GM18858 (cell line): ENCODE measurements at regions not wholly inside any gene's neighbourhood (a gene's known extent, or its start where the extent isn't known, plus 50 kb on each side); places are given as distances from the start of the nearest gene placed in this dataset.

ENCODE experiments used
- ATAC-seq: cut with Tn5 transposase; IDR thresholded peaks from one replicate; pipeline ENCODE4 v1.9.1; 2021; ENCODE audit not compliant: unreplicated experiment

- ATAC-seq, result no peak
Observed at GRCh38 chr2:136482966-136483365, 282.4 kb upstream of the THSD7B start.

DNA sequence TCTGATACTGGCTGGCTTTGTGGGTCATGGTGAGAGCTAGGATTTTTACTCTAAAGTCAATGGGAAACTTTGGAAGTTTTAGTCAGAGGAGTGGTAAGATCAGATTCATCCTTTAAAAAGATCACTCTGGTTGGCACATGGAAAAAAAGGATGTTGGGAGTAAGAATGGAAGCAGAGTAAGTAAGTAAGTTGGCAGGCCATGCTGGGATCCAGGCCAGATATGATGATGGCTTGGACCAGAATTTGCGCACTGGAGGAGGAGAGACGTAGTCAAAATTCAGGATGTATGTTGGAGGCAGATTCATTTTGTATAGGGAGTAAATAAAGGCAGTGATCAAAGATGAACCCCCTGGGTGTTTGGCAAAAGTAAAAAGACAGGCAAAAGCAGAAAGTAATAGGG lies 283.3 kb upstream of the THSD7B start:
- no peak for ATAC-seq

- ATAC-seq, result no peak
Observed at GRCh38 chr2:136479696-136480095, 285.6 kb upstream of the THSD7B start.

DNA sequence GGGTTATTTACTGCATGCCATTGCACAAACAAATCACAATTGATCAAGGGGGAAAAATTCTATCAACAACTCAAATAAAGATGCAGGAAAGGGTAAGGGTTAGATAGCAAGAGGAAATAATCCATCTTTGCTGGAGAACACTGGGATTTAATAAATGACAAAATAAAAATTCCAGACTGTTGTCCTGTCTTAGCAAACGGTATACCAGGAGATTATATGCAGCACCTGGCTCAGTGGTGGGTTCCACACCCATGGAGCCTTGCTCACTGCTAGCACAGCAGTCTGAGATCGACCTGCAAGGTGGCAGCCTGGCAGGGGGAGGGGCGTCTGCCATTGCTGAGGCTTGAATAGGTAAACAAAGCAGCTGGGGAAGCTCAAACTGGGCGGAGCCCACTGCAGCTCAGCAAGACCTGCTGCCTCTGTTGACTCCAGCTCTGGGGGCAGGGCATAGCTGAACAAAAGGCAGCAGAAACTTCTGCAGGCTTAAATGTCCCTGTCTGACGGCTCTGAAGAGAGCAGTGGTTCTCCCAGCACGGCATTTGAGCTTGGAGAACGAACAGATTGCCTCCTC lies 296.5 kb upstream of the THSD7B start:
- ATAC-seq, result no peak

GRCh38 chr2:136452528-136452927 lies 312.8 kb upstream of the THSD7B start:
- ATAC-seq, result no peak

DNA sequence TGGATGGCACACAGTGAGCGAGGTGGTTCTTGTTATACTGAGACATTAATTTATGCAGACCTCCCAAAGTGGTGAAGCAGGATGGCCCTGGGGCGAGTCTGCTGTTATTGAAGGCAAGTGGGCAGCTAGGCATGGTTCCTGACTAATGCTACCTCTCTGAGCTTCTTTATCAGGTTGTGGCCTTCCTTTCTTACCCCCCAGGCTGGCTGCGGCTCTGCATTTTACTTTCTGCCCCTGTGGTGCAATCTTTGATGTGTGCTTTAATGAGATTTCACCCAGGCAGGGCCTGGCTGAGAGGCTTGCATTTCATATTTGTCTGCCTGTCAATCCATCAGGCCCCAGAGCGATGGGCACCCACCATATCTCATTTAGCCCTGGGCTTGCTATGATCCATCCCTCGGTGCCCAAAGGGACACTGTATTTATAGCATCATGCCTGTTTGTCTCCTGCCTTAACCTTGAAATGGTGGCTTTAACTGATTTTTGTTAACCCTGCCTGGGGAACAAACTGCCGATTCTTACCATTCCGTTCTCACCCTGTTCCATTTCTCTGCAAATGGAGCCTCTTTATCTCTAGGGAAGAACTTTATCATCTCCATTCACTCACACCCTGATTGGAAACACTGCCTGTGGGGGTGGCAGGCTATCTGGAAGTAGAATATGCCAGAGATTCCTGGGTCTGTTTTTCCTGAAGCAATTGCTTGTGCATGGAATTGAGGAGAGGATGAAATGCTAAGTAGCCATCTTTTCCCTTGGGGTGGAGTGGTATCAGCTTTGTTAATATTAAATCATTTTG lies 316.2 kb upstream of the THSD7B start:
- no peak for ATAC-seq

GRCh38 chr2:136448432-136448831 lies 316.9 kb upstream of the THSD7B start:
- no peak for ATAC-seq

- no peak for ATAC-seq
Observed at GRCh38 chr2:136444323-136444722, 321.0 kb upstream of the THSD7B start.

DNA sequence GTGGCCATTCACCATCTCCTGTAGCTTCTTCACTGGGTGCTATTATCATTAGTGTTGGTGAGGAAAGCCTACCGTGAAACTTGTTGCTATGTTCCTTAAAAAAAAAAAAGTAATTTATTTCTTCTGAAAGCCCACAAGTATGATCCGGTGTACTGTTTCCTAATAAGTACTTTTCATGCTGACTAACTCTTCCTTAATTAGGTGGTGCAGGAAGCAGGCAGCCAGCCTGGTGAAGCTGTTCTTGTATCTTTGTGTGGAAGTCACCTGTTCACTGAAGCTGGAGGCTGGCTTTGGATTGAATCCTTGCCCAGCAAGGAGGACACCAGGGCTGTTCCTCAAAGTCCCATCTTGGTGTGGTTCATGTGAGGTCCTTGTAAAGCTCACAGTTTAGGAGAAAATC lies 321.7 kb upstream of the THSD7B start:
- no peak for ATAC-seq

GRCh38 chr2:136441979-136442714 lies 323.2 kb upstream of the THSD7B start:
- no peak for ATAC-seq

- ATAC-seq, result no peak
Observed at GRCh38 chr2:136439064-136439676, 321.2 kb upstream of the CXCR4 start.

DNA sequence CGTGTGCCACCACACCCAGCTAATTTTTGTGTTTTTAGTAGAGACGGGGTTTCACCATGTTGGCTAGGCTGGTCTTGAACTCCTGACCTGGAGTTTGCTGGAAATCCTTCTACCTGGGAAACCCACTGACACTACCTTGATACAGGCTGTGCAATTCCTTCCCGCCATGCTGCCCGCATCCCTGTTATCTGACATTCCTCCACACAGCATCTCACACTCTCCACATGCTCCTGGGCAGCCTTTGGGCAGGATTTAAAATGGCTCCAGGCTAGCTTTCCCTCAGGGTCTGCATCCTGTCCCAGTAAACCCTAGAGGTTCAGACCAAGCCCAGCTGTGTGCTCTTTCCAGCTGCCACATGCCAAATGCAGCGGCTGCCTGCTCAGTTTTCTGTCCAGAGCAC lies 319.5 kb upstream of the CXCR4 start:
- no peak for ATAC-seq

GRCh38 chr2:136436936-136437335 lies 319.0 kb upstream of the CXCR4 start:
- no peak for ATAC-seq

GRCh38 chr2:136434251-136434715 lies 316.3 kb upstream of the CXCR4 start:
- ATAC-seq, result no peak

DNA sequence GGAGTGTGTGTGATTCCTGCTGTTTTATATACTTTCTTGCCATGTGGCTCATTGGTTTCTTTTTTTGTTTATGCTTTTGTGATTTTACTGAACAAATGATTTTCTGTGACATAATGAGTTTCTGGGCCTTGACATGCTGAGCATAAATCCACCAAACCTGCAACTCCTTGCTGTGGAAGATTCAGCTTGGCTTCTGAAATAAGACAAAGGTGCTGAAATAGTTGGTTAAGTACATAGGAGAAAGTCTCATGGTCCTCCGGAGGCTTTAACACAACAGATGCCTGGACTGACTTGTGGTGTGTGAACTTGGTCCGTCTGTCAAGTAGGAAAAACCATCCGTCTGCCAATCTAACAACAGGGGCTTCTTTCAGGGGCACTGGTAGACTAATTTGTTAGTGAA lies 315.3 kb upstream of the CXCR4 start:
- ATAC-seq, result no peak

DNA sequence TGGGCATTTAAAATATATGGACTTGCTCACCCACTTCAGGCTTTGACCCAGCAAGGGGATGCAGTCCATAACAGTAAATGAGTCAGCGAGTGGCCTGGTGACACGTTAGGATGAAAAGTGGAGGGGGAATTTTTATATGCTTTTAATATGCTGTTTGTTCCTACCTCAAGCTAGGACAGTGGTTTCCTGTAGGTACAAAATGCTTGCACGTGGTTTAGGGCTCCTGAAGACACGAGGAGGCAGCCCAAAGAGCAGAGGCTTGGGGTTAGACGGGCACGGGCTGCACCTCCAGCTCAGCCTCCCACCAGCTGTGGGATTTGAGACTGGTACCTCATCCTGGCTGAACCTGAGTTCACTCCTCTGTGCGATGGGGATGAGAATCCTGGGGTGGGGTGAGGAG lies 306.2 kb upstream of the CXCR4 start:
- no peak for ATAC-seq

DNA sequence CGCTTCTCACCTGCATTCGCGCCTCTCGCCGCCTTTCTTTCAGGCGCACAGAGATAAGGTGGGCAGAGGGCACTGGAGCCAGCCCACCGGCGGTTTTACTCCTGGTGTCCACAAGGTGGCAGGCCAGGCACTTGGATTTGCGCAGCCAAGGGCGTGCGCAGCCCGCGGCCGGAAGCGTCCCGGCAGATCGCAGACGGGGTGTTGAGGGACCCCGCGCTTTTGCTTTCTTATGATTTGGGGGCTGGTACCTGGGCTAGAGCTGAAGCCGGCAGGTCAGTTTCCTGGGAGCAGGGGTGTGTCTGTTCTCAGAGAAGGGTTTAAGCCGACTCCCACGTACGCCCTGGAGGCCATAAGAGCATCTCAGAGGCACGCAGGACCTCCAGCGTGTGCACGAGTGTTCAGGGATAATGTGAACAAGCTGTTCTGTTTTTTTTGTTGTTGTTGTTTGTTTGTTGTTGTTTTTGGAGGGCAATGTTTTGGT lies 305.6 kb upstream of the CXCR4 start:
- peak; percentile 98 for ATAC-seq

DNA sequence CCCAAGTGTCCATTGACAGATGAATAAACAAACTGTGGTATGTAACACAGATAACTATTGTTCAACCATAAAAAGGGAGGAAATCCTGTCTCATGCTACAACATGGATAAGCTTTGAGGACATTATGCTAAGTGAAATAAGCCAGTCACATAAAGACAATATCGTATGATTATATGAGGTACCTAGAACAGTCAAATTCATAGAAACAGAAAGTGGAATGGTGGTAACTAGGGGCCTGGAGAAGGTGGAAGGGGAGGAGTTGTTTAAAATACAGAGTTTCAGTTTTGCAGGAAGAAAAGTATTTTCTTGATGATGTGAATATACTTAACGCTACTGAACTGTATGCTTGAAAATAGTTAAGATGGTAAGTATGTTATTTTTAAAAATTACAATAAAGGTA lies 304.6 kb upstream of the CXCR4 start:
- no peak for ATAC-seq

DNA sequence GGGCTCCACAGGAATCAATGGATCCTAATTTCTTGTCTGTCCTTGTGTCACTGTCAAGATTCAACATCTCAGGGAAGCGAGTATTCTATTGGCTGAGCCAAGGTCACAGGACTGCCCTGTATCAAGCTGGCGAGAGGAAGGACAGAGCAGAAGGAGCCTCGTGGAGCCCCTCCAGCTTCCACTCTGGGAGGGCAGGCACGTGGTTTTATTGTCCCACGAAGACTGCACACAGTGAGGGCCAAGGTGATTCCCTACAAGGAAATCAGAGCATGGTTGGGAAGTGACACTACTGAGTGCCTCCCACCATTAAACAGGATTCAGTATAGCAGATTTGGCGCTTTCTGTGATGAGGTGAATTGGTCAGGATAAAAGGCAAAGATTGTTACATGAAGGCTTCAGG lies 302.4 kb upstream of the CXCR4 start:
- no peak for ATAC-seq

- ATAC-seq, result no peak
Observed at GRCh38 chr2:136411946-136412345, 294.0 kb upstream of the CXCR4 start.

DNA sequence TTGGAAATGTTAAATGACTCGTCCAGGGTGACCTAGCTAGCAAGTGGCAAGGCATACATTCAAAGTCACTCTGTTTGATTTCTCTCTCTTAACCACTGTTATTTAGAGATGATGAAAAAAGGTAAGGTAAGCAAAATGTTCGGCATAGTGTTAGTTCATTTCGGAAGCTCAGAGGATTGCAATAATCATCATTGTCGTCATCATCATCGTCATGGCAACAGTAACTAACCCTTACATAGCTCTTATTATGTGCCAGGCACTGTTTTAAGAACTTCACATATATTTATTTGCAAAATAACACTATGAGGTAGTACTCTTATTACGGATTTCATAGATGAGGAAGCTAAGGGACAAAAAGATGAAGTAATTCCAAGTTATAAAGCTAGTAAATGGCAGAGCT lies 292.7 kb upstream of the CXCR4 start:
- ATAC-seq, result no peak

- ATAC-seq, result no peak
Observed at GRCh38 chr2:136408795-136409194, 290.8 kb upstream of the CXCR4 start.
